ENCODE measurements at regions not wholly inside any gene's neighbourhood (a gene's known extent, or its start where the extent isn't known, plus 50 kb on each side); places are given as distances from the start of the nearest gene placed in this dataset.

DNA sequence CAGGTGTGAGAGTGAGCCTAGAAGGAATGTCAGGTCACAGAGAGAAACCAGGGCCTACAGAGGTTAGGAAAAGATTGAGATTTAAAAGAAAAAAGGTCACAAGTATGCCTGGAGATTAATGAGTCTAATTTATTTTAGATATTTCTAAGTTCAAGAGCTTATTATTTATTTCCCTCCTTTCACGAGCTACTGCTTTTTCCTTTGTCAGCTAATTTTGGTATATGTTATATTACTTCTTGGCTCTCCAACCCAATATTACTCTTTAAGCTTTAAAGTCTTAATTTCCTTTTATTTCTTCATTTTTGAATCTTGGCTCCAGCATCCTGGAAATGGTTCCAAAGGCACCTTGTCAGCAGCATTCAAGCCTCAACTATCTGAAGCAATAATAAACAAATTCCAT is 109.5 kb upstream of the MIS18BP1 start:
- POLR2A ChIA-PET: no interaction called here

GRCh38 chr14:45361727-45362126 is 108.7 kb upstream of the MIS18BP1 start:
- no TSS peak for BruUV-seq (replicated peaks)
- DNase-seq: no peak
- no peaks in the 10 kb centered on the region for H3K9me3 Mint-ChIP-seq (ENCODE audit: unreplicated experiment)
- POLR2A ChIA-PET: no interaction called here
- H3K27ac Mint-ChIP-seq (ENCODE audit: unreplicated experiment): no peak overlapping the region
- intact Hi-C loops (cut with micrococcal nuclease; ENCODE audit: unreplicated experiment): no loop called here
- Histone ChIP-seq H3K4me3 (ENCODE audit: low read depth, low read length) (no peak overlapping the region), H3K36me3 (ENCODE audit: control insufficient read depth, insufficient read depth, low read length) (no peaks in the 10 kb centered on the region), H3K9me3 (no peaks in the 10 kb centered on the region), H3K4me1 (no peaks in the 10 kb centered on the region), H3K27me3 (replicated peaks; ENCODE audit: control insufficient read depth, insufficient read depth, low read length) (no peaks in the 10 kb centered on the region)
- no peaks in the 10 kb centered on the region for H3K36me3 Mint-ChIP-seq (ENCODE audit: insufficient read depth, unreplicated experiment)
- TF ChIP-seq, protein P1, sequence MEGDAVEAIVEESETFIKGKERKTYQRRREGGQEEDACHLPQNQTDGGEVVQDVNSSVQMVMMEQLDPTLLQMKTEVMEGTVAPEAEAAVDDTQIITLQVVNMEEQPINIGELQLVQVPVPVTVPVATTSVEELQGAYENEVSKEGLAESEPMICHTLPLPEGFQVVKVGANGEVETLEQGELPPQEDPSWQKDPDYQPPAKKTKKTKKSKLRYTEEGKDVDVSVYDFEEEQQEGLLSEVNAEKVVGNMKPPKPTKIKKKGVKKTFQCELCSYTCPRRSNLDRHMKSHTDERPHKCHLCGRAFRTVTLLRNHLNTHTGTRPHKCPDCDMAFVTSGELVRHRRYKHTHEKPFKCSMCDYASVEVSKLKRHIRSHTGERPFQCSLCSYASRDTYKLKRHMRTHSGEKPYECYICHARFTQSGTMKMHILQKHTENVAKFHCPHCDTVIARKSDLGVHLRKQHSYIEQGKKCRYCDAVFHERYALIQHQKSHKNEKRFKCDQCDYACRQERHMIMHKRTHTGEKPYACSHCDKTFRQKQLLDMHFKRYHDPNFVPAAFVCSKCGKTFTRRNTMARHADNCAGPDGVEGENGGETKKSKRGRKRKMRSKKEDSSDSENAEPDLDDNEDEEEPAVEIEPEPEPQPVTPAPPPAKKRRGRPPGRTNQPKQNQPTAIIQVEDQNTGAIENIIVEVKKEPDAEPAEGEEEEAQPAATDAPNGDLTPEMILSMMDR (IDR thresholded peaks at IDR 0.05; ENCODE audit: insufficient read depth in 1 of 2, low read depth in 1 of 2, low read length in 1 of 2, severe bottlenecking in 1 of 2, unreplicated experiment in 1 of 2): no peak
- CTCF ChIA-PET: no interaction called here
- H3K4me1 Mint-ChIP-seq (ENCODE audit: low read depth, unreplicated experiment): no peaks in the 10 kb centered on the region
- peaks cover 6% of the 10 kb centered on the region for H3K27me3 Mint-ChIP-seq (ENCODE audit: insufficient read depth, unreplicated experiment)
- no peak overlapping the region for H3K4me3 Mint-ChIP-seq (ENCODE audit: unreplicated experiment)

More for the DNA sequence above, 109.5 kb upstream of the MIS18BP1 start:
- peaks cover 6% of the 10 kb centered on the region for H3K27me3 Mint-ChIP-seq (ENCODE audit: insufficient read depth, unreplicated experiment)
- no peak for DNase-seq
- H3K36me3 Mint-ChIP-seq (ENCODE audit: insufficient read depth, unreplicated experiment): no peaks in the 10 kb centered on the region
- CTCF ChIA-PET: no interaction called here
- H3K36me3 ChIP-seq (ENCODE audit: control insufficient read depth, insufficient read depth, low read length): no peaks in the 10 kb centered on the region
- H3K4me3 Mint-ChIP-seq (ENCODE audit: unreplicated experiment): no peak overlapping the region
- H3K9me3 ChIP-seq: no peaks in the 10 kb centered on the region
- no peaks in the 10 kb centered on the region for H3K4me1 Mint-ChIP-seq (ENCODE audit: low read depth, unreplicated experiment)
- TF ChIP-seq, protein P1 (IDR thresholded peaks at IDR 0.05; ENCODE audit: insufficient read depth in 1 of 2, low read depth in 1 of 2, low read length in 1 of 2, severe bottlenecking in 1 of 2, unreplicated experiment in 1 of 2): no peak
- BruUV-seq (replicated peaks): no TSS peak
- H3K4me3 ChIP-seq (ENCODE audit: low read depth, low read length): no peak overlapping the region
- no peak overlapping the region for H3K27ac Mint-ChIP-seq (ENCODE audit: unreplicated experiment)
- H3K27me3 ChIP-seq (replicated peaks; ENCODE audit: control insufficient read depth, insufficient read depth, low read length): no peaks in the 10 kb centered on the region
- intact Hi-C loops (cut with micrococcal nuclease; ENCODE audit: unreplicated experiment): no loop called here
- no peaks in the 10 kb centered on the region for H3K4me1 ChIP-seq
- H3K9me3 Mint-ChIP-seq (ENCODE audit: unreplicated experiment): no peaks in the 10 kb centered on the region

DNA sequence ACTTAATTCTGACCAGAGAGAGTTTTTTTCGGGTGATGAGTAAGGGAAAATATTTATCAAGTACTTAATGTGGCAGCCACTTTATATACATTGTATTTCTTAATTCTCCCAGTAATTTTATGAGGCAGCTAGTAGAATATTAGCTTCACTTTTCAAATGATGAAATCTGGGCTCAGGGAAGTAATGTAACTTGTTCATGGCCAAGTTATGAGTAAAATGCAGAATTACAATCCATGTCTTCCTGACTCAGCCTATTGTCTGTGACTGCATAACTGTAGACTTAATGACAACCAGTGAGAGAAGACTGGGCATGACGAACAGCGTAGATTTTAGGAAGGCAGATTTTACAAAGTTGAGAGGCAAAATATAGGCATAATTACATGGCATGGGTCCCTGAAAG is 106.7 kb upstream of the MIS18BP1 start:
- no peak for DNase-seq
- BruUV-seq (replicated peaks): no TSS peak
- ChIA-PET POLR2A (no interaction called here), CTCF (no interaction called here)
- H3K9me3 ChIP-seq: no peaks in the 10 kb centered on the region
- TF ChIP-seq, protein P1 (IDR thresholded peaks at IDR 0.05; ENCODE audit: insufficient read depth in 1 of 2, low read depth in 1 of 2, low read length in 1 of 2, severe bottlenecking in 1 of 2, unreplicated experiment in 1 of 2): no peak
- H3K36me3 ChIP-seq (ENCODE audit: control insufficient read depth, insufficient read depth, low read length): no peaks in the 10 kb centered on the region
- Mint-ChIP-seq H3K27ac (ENCODE audit: unreplicated experiment) (no peak overlapping the region), H3K36me3 (ENCODE audit: insufficient read depth, unreplicated experiment) (no peaks in the 10 kb centered on the region), H3K4me3 (ENCODE audit: unreplicated experiment) (no peak overlapping the region), H3K4me1 (ENCODE audit: low read depth, unreplicated experiment) (no peaks in the 10 kb centered on the region), H3K9me3 (ENCODE audit: unreplicated experiment) (no peaks in the 10 kb centered on the region), H3K27me3 (ENCODE audit: insufficient read depth, unreplicated experiment) (peaks cover 10% of the 10 kb centered on the region)
- H3K4me1 ChIP-seq: no peaks in the 10 kb centered on the region
- intact Hi-C loops (cut with micrococcal nuclease; ENCODE audit: unreplicated experiment): no loop called here
- no peak overlapping the region for H3K4me3 ChIP-seq (ENCODE audit: low read depth, low read length)
- no peaks in the 10 kb centered on the region for H3K27me3 ChIP-seq (replicated peaks; ENCODE audit: control insufficient read depth, insufficient read depth, low read length)
